GM13976 (cell line): ENCODE measurements at regions not wholly inside any gene's neighbourhood (a gene's known extent, or its start where the extent isn't known, plus 50 kb on each side); places are given as distances from the start of the nearest gene placed in this dataset.

Experiments
- DNase-seq: peaks from one replicate; pipeline ENCODE4 v3.0.0; 2012; ENCODE audit warnings: low spot score
- in situ Hi-C: fragments of 300-500 bp; cut with MboI; formaldehyde crosslinking; loops from one replicate; pipeline ENCODE4 v1.12.0; 2022; ENCODE audit warnings: low sequenced_read_pairs, mixed read lengths, inconsistent platforms; ENCODE audit not compliant: unreplicated experiment
- TF ChIP-seq, protein P1 (sequence below): IDR thresholded peaks from 2 replicates; pipeline ENCODE4 v1.5.1; 2012; ENCODE audit warnings: borderline replicate concordance, mild to moderate bottlenecking; ENCODE audit not compliant: insufficient read depth; ENCODE audit errors: extremely low read depth, missing control alignments, control extremely low read depth

DNA sequence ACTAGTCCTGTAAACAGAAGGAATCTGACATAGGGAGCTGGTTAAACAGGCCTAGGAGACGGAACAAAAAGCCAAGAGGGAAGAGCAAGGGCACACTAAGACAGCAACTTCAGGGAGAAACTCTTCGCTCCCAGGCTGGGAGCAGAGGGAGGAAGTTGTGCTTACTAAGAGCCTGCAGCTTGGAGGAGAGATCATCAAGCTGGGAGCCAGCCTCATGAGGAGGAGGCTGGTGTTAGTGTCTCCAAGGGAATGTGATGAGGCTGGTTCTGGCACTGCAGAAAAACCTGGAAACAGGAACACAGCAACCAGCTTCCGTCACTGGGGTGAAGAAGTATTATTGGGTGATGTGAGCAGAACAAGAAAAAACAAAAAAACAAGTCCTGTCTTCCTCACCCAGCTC lies 1027.3 kb downstream of the UQCRFS1 start:
- in situ Hi-C loops: no loop called here
- DNase-seq: no peak
- TF ChIP-seq, protein P1, sequence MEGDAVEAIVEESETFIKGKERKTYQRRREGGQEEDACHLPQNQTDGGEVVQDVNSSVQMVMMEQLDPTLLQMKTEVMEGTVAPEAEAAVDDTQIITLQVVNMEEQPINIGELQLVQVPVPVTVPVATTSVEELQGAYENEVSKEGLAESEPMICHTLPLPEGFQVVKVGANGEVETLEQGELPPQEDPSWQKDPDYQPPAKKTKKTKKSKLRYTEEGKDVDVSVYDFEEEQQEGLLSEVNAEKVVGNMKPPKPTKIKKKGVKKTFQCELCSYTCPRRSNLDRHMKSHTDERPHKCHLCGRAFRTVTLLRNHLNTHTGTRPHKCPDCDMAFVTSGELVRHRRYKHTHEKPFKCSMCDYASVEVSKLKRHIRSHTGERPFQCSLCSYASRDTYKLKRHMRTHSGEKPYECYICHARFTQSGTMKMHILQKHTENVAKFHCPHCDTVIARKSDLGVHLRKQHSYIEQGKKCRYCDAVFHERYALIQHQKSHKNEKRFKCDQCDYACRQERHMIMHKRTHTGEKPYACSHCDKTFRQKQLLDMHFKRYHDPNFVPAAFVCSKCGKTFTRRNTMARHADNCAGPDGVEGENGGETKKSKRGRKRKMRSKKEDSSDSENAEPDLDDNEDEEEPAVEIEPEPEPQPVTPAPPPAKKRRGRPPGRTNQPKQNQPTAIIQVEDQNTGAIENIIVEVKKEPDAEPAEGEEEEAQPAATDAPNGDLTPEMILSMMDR: no peak

GRCh38 chr19:28184997-28185396 lies 1028.0 kb downstream of the UQCRFS1 start:
- TF ChIP-seq, protein P1: no peak
- DNase-seq: no peak
- in situ Hi-C loops: no loop called here

DNA sequence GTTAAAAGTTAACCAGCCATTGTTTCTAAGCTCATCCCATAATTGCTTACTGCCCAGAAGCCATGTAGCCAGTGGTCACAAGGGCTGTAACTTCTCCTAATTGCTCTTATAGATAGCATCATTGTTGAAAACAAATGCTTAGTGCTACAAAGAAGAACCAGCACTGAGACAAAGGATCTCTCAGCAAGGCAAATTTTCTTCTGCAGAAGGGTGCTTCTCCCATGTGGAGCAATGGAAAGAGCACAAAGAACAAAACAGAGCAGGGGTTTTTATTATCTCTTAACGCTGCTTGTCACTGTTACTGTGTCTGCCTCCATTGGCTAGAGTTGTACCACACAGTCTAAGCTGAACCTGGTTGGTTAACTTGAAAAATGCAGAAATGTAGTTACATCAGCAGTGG lies 1036.8 kb downstream of the UQCRFS1 start:
- TF ChIP-seq, protein P1: no peak
- in situ Hi-C loops: no loop called here
- no peak for DNase-seq

- TF ChIP-seq, protein P1: no peak
- no peak for DNase-seq
- in situ Hi-C loops: no loop called here
These were observed 1041.0 kb downstream of the UQCRFS1 start for GRCh38 chr19:28171983-28172382.

DNA sequence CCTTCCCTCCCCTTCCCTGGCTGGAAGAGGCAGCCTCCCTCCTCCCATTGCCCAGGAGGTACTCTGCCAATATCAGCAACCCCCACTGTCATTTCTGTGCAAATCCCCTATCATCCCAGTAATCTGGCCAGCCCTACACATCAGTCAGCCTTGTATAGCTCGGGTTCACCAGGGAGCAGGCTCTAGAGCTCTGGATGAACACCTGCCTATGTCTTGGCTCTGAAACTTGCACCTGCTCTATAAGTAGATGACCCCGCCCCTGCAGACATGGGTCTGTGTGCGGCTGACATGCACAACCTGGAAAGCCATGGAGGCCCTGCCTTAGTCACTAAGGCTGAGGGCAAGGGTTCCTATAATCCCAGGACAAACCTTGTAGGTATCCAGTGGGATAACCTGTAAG lies 1042.9 kb downstream of the UQCRFS1 start:
- no peak for DNase-seq
- TF ChIP-seq, protein P1: no peak
- in situ Hi-C loops: no loop called here

GRCh38 chr19:28169168-28169887 lies 1043.6 kb downstream of the UQCRFS1 start:
- in situ Hi-C loops: no loop called here
- DNase-seq: no peak
- TF ChIP-seq, protein P1: no peak
